ENCODE measurements at regions not wholly inside any gene's neighbourhood (a gene's known extent, or its start where the extent isn't known, plus 50 kb on each side); places are given as distances from the start of the nearest gene placed in this dataset.

- no peak for TF ChIP-seq CTCF (IDR thresholded peaks at IDR 0.05; ENCODE audit: low read depth, low read length)
- no peak for TF ChIP-seq MAX (IDR thresholded peaks at IDR 0.05; ENCODE audit: low read depth, low read length)
Observed at GRCh38 chr16:86410081-86410480, 100.2 kb upstream of the FOXF1 start.
